Activated T-helper 2 cell treated with anti-CD3 and anti-CD28 coated beads, Interferon-gamma antibody, Interleukin-2, Interleukin-4, amounts not matched to agents 10 μg/mL and 5 μg/mL and 100 μg/mL, durations not matched to agents 14 hours and 24 hours and 36 hours (primary cell): ENCODE measurements at regions not wholly inside any gene's neighbourhood (a gene's known extent, or its start where the extent isn't known, plus 50 kb on each side); places are given as distances from the start of the nearest gene placed in this dataset.

ENCODE experiments used
- DNase-seq: peaks from one replicate; pipeline ENCODE4 v3.0.0; 2021; ENCODE audit warnings: low spot score
- H3K27ac Mint-ChIP-seq: one replicate; pipeline ENCODE4 v1.8.0; 2021; ENCODE audit warnings: mixed read lengths
- H3K27me3 Mint-ChIP-seq: one replicate; pipeline ENCODE4 v1.8.0; 2021; ENCODE audit warnings: low read depth, mixed read lengths
- H3K36me3 Mint-ChIP-seq: one replicate; pipeline ENCODE4 v1.8.0; 2021; ENCODE audit warnings: low read depth, mixed read lengths
- H3K4me1 Mint-ChIP-seq: one replicate; pipeline ENCODE4 v1.8.0; 2021; ENCODE audit warnings: low read depth, mixed read lengths
- H3K4me3 Mint-ChIP-seq: one replicate; pipeline ENCODE4 v1.8.0; 2021; ENCODE audit warnings: low read depth, mild to moderate bottlenecking, moderate library complexity, mixed read lengths
- H3K9me3 Mint-ChIP-seq: one replicate; pipeline ENCODE4 v1.8.0; 2021; ENCODE audit warnings: mixed read lengths
- intact Hi-C: fragments of 100-400 bp; cut with micrococcal nuclease; formaldehyde crosslinking; loops from one replicate; pipeline ENCODE4 v1.15.1; 2023

- Mint-ChIP-seq H3K27ac (no peak overlapping the region), H3K36me3 (no peaks in the 10 kb centered on the region), H3K4me1 (peaks cover 1% of the 10 kb centered on the region), H3K4me3 (no peak overlapping the region), H3K27me3 (peaks cover 7% of the 10 kb centered on the region), H3K9me3 (no peaks in the 10 kb centered on the region)
- intact Hi-C loops: no loop called here
- no peak for DNase-seq
These were observed 156.5 kb upstream of the GDF10 start for GRCh38 chr10:47143473-47143872.

GRCh38 chr10:47144525-47144924 is 155.5 kb upstream of the GDF10 start:
- H3K27ac Mint-ChIP-seq: no peak overlapping the region
- H3K4me1 Mint-ChIP-seq: peaks cover 1% of the 10 kb centered on the region
- no peaks in the 10 kb centered on the region for H3K36me3 Mint-ChIP-seq
- H3K9me3 Mint-ChIP-seq: no peaks in the 10 kb centered on the region
- peaks cover 11% of the 10 kb centered on the region for H3K27me3 Mint-ChIP-seq
- intact Hi-C loops: no loop called here
- H3K4me3 Mint-ChIP-seq: no peak overlapping the region
- DNase-seq: no peak

GRCh38 chr10:47145290-47145934 is 154.6 kb upstream of the GDF10 start:
- intact Hi-C loops: no loop called here
- Mint-ChIP-seq H3K9me3 (no peaks in the 10 kb centered on the region), H3K27me3 (peaks cover 17% of the 10 kb centered on the region), H3K36me3 (no peaks in the 10 kb centered on the region), H3K27ac (no peak overlapping the region), H3K4me1 (peaks cover 1% of the 10 kb centered on the region), H3K4me3 (no peak overlapping the region)
- no peak for DNase-seq

GRCh38 chr10:47146572-47146971 is 153.4 kb upstream of the GDF10 start:
- Mint-ChIP-seq H3K9me3 (no peaks in the 10 kb centered on the region), H3K36me3 (no peaks in the 10 kb centered on the region), H3K4me3 (no peak overlapping the region), H3K27me3 (peaks cover 20% of the 10 kb centered on the region), H3K4me1 (peaks cover 1% of the 10 kb centered on the region), H3K27ac (no peak overlapping the region)
- no peak for DNase-seq
- intact Hi-C loops: no loop called here

DNA sequence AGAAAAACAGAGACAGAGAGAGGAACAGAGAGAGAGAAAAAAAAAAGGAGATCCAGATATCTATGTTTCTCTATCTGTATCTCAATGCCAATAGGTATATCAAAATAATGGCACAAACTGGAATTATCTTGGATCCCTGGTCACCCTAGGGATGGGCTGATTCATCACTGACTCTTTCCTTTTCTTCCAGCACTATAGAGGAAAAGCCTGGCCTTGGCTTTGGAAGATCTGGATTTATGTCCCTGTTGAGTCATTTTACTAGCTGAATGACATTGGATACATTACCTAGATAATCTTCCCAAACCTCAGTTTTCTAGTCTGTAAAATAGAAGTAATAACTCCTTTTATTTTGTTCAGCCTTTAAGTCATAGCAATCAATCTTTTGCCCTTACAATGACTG is 152.8 kb upstream of the GDF10 start:
- H3K27me3 Mint-ChIP-seq: peaks cover 20% of the 10 kb centered on the region
- intact Hi-C loops: no loop called here
- no peak for DNase-seq
- no peak overlapping the region for H3K27ac Mint-ChIP-seq
- no peak overlapping the region for H3K4me3 Mint-ChIP-seq
- H3K4me1 Mint-ChIP-seq: peaks cover 1% of the 10 kb centered on the region
- H3K9me3 Mint-ChIP-seq: no peaks in the 10 kb centered on the region
- no peaks in the 10 kb centered on the region for H3K36me3 Mint-ChIP-seq

- peaks cover 5% of the 10 kb centered on the region for H3K4me1 Mint-ChIP-seq
- intact Hi-C loops: no loop called here
- no peak for DNase-seq
- H3K27ac Mint-ChIP-seq: no peak overlapping the region
- peaks cover 20% of the 10 kb centered on the region for H3K27me3 Mint-ChIP-seq
- no peak overlapping the region for H3K4me3 Mint-ChIP-seq
- peaks cover 27% of the 10 kb centered on the region for H3K9me3 Mint-ChIP-seq
- no peaks in the 10 kb centered on the region for H3K36me3 Mint-ChIP-seq
These were observed 149.4 kb upstream of the GDF10 start for GRCh38 chr10:47150581-47150980.

DNA sequence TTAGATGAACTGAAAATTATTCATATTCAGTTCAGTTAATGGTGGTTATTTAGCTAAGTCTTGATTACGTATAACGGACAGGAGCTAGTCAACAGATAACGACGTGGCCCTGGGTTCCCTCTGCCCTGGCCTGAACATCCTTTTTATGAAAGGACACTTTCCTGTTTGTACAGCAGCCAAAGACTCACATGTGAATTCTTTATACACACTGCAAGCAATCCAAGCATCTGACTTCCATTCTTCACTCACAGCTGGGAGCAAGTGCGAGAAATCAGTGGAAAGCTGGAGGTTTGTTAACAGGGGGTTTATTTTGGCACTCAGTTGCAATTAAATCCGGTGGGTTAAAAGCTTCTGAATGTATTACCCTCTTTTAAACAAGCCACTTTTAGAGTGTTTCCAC is 148.1 kb upstream of the GDF10 start:
- Mint-ChIP-seq H3K4me1 (peaks cover 5% of the 10 kb centered on the region), H3K27me3 (peaks cover 19% of the 10 kb centered on the region), H3K4me3 (no peak overlapping the region), H3K9me3 (peaks cover 35% of the 10 kb centered on the region), H3K36me3 (no peaks in the 10 kb centered on the region), H3K27ac (no peak overlapping the region)
- DNase-seq: no peak
- intact Hi-C loops: no loop called here

- intact Hi-C loops: no loop called here
- no peak for DNase-seq
- Mint-ChIP-seq H3K4me3 (no peak overlapping the region), H3K4me1 (peaks cover 5% of the 10 kb centered on the region), H3K36me3 (no peaks in the 10 kb centered on the region), H3K9me3 (peaks cover 35% of the 10 kb centered on the region), H3K27me3 (peaks cover 15% of the 10 kb centered on the region), H3K27ac (no peak overlapping the region)
These were observed 147.1 kb upstream of the GDF10 start for GRCh38 chr10:47152861-47153349.

DNA sequence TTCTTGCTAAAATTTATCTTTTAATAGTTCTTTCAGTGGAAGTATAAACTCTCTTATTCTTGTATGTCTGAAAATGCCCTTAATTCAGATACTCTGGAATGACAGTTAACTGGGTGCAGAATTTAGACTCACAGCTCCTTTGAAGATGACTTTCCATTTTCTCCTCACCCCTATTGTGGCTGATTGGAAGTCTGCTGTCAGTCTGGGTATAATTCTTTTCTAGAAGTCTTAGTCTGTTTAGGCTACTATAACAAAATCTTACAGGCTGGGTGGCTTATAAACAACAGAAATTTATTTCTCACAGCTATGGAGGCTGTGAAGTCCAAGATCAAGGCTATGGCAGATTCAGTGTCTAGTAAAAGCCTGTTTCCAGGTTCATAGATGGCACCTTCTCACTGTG is 145.2 kb upstream of the GDF10 start:
- Mint-ChIP-seq H3K27me3 (peaks cover 7% of the 10 kb centered on the region), H3K4me3 (no peak overlapping the region), H3K27ac (no peak overlapping the region), H3K36me3 (no peaks in the 10 kb centered on the region), H3K9me3 (peaks cover 35% of the 10 kb centered on the region), H3K4me1 (peaks cover 5% of the 10 kb centered on the region)
- DNase-seq: no peak
- intact Hi-C loops: no loop called here

DNA sequence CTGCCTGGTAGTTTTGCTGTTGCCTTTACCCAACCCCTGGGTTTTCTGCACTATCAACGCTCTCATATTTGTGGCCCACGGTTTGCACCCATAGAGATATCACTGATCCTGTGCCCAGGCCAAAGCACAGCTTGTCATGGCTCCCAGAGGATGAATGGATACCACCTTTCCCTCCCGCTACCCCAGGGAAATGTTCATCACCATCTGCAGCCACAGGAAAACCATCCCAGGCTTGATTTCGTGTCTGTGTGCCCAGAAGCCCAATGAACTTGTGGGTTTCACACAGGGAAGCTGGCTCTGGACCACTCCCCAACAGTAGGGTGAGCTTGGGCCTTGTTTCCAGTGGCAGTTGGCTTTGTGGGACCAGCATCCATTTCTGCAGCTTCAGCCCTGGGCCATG is 143.1 kb upstream of the GDF10 start:
- Mint-ChIP-seq H3K36me3 (no peaks in the 10 kb centered on the region), H3K4me1 (peaks cover 14% of the 10 kb centered on the region), H3K9me3 (peaks cover 35% of the 10 kb centered on the region), H3K27ac (no peak overlapping the region), H3K27me3 (no peaks in the 10 kb centered on the region), H3K4me3 (no peak overlapping the region)
- intact Hi-C loops: no loop called here
- no peak for DNase-seq

- intact Hi-C loops: no loop called here
- Mint-ChIP-seq H3K27me3 (no peaks in the 10 kb centered on the region), H3K9me3 (peaks cover 27% of the 10 kb centered on the region), H3K36me3 (no peaks in the 10 kb centered on the region), H3K27ac (no peak overlapping the region), H3K4me1 (peaks cover 10% of the 10 kb centered on the region), H3K4me3 (no peak overlapping the region)
- DNase-seq: no peak
These were observed 141.6 kb upstream of the GDF10 start for GRCh38 chr10:47158116-47159071.

GRCh38 chr10:47159361-47160260 is 140.4 kb upstream of the GDF10 start:
- intact Hi-C loops: no loop called here
- no peaks in the 10 kb centered on the region for H3K36me3 Mint-ChIP-seq
- no peak for DNase-seq
- H3K9me3 Mint-ChIP-seq: peaks cover 18% of the 10 kb centered on the region
- no peaks in the 10 kb centered on the region for H3K27me3 Mint-ChIP-seq
- no peak overlapping the region for H3K4me3 Mint-ChIP-seq
- no peak overlapping the region for H3K27ac Mint-ChIP-seq
- peaks cover 9% of the 10 kb centered on the region for H3K4me1 Mint-ChIP-seq
